ENCODE measurements at regions not wholly inside any gene's neighbourhood (a gene's known extent, or its start where the extent isn't known, plus 50 kb on each side); places are given as distances from the start of the nearest gene placed in this dataset.

DNA sequence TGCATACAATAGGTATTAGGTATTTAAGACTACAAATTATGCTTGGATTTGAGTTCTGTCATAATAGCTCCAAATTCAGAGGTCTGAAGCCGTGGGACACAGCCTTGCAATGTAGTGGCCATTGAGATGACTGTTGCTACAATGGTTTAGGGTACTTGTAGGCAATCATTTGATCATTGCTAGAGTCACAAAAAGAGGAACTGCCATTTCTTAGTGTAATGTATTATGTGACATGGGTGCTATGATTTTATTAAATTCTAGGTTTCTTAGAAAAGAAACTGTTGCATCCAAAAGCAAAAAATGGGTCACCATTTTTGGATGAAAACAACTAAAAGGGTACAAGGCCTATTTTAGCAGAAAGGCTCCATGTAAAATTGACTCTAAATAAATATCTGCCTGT is 129.9 kb upstream of the ZNF644 start:
- CTCF ChIA-PET, result interaction anchor here (5.8 kb wide), 1 partner anchor 14 kb away, joined by 26 read pairs; no protein-coding TSS in a partner anchor
- no peak for FAIRE-seq

DNA sequence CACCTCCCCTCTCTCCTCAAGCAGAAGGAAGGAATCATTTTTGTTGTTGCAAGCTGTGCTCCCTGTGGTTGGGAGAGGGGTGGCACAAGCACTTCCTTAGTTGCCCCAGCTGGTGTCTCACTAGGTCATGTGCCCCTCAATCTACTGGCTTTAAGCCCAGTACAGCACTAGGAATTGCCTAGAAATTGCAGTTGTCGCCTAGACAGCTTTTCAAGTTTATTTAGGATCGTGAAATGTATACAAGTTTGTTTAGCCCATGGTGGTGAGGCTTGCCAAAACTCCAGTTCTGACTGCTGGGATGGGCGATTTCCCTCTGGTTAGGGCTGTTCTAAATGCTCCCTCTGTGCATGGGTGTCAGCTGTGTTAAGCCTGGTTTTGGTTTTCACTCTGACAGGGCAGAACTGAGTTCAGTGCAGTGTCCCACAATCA is 126.8 kb upstream of the ZNF644 start:
- 2% methylated on average over 3 of the region's 3 CpGs for WGBS (ENCODE audit: insufficient coverage, insufficient replicate concordance, low lambda C conversion rate, missing lambda C conversion rate)
- no peak overlapping the region for H3K4me2 ChIP-seq (ENCODE audit: control insufficient read depth, insufficient read depth)
- in situ Hi-C loops (cut with MboI) (no loop called here), intact Hi-C loops (cut with micrococcal nuclease; ENCODE audit: unreplicated experiment) (no loop called here)
- no peak for DNase-seq (ENCODE audit: low read depth, low spot score)
- no peaks in the 10 kb centered on the region for H3K36me3 ChIP-seq (ENCODE audit: control insufficient read depth in 2 of 2, insufficient read depth in 2 of 2, low read length in 1 of 2)
- no peak overlapping the region for H3K4me3 ChIP-seq
- no peak overlapping the region for H3K9ac ChIP-seq (ENCODE audit: control insufficient read depth, insufficient read depth, low read length)
- H3K27ac ChIP-seq (ENCODE audit: control insufficient read depth, insufficient read depth), result no peak overlapping the region
- SMC1A ChIA-PET (ENCODE audit: uncharacterized antibody, unreplicated experiment), result no interaction called here
- BruUV-seq (replicated peaks), result no TSS peak
- H4K20me1 ChIP-seq (ENCODE audit: control insufficient read depth, insufficient read depth), result no peaks in the 10 kb centered on the region
- RAD21 ChIA-PET (ENCODE audit: unreplicated experiment), result no interaction called here
- POLR2A ChIA-PET, result no interaction called here
- no peak for ATAC-seq
- H3K9me3 ChIP-seq (replicated peaks; ENCODE audit: control insufficient read depth, insufficient read depth, low read length), result no peaks in the 10 kb centered on the region
- CTCF ChIA-PET, result interaction anchor here (0.7 to 1.3 kb wide), 4 partner anchors 10 to 121 kb away, joined by 3 to 5 read pairs (median 3); no protein-coding TSS in a partner anchor
- no peaks in the 10 kb centered on the region for H3K4me1 ChIP-seq (ENCODE audit: control insufficient read depth, insufficient read depth, low read length)
- no peaks in the 10 kb centered on the region for H3K27me3 ChIP-seq (replicated peaks in 1 of 2; ENCODE audit: control insufficient read depth in 2 of 2, insufficient read depth in 2 of 2, low read length in 1 of 2)
- no peaks in the 10 kb centered on the region for H3K79me2 ChIP-seq (ENCODE audit: control insufficient read depth, insufficient read depth, low read length)
- H2AFZ ChIP-seq (ENCODE audit: control insufficient read depth, low read depth, low read length), result no peak overlapping the region
- FAIRE-seq, result no peak
- TF ChIP-seq SPI1 (IDR thresholded peaks at IDR 0.05; ENCODE audit: borderline replicate concordance, insufficient read depth, low read depth, low read length) (no peak), IKZF2 (IDR thresholded peaks at IDR 0.05) (no peak), POLR2A (IDR thresholded peaks at IDR 0.05; ENCODE audit: low read depth, low read length) (no peak), ATF7 (IDR thresholded peaks at IDR 0.05; ENCODE audit: low read depth) (no peak), DPF2 (IDR thresholded peaks at IDR 0.05) (no peak), MEF2A (IDR thresholded peaks at IDR 0.05; ENCODE audit: insufficient read depth, low read depth, low read length) (no peak), CBX5 (IDR thresholded peaks at IDR 0.05; ENCODE audit: low read depth) (no peak), YY1 (IDR thresholded peaks at IDR 0.05; ENCODE audit: low read depth, low read length) (no peak)
- TF ChIP-seq, protein P1, sequence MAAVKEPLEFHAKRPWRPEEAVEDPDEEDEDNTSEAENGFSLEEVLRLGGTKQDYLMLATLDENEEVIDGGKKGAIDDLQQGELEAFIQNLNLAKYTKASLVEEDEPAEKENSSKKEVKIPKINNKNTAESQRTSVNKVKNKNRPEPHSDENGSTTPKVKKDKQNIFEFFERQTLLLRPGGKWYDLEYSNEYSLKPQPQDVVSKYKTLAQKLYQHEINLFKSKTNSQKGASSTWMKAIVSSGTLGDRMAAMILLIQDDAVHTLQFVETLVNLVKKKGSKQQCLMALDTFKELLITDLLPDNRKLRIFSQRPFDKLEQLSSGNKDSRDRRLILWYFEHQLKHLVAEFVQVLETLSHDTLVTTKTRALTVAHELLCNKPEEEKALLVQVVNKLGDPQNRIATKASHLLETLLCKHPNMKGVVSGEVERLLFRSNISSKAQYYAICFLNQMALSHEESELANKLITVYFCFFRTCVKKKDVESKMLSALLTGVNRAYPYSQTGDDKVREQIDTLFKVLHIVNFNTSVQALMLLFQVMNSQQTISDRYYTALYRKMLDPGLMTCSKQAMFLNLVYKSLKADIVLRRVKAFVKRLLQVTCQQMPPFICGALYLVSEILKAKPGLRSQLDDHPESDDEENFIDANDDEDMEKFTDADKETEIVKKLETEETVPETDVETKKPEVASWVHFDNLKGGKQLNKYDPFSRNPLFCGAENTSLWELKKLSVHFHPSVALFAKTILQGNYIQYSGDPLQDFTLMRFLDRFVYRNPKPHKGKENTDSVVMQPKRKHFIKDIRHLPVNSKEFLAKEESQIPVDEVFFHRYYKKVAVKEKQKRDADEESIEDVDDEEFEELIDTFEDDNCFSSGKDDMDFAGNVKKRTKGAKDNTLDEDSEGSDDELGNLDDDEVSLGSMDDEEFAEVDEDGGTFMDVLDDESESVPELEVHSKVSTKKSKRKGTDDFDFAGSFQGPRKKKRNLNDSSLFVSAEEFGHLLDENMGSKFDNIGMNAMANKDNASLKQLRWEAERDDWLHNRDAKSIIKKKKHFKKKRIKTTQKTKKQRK (IDR thresholded peaks at IDR 0.05; ENCODE audit: low read depth, low read length), result no peak
- TF ChIP-seq, protein P2, sequence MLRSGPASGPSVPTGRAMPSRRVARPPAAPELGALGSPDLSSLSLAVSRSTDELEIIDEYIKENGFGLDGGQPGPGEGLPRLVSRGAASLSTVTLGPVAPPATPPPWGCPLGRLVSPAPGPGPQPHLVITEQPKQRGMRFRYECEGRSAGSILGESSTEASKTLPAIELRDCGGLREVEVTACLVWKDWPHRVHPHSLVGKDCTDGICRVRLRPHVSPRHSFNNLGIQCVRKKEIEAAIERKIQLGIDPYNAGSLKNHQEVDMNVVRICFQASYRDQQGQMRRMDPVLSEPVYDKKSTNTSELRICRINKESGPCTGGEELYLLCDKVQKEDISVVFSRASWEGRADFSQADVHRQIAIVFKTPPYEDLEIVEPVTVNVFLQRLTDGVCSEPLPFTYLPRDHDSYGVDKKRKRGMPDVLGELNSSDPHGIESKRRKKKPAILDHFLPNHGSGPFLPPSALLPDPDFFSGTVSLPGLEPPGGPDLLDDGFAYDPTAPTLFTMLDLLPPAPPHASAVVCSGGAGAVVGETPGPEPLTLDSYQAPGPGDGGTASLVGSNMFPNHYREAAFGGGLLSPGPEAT (IDR thresholded peaks at IDR 0.05; ENCODE audit: low read depth), result no peak

More for the DNA sequence above, 129.9 kb upstream of the ZNF644 start:
- WGBS (ENCODE audit: insufficient coverage, insufficient replicate concordance, low lambda C conversion rate, missing lambda C conversion rate), result 0% methylated on average over 1 of the region's 1 CpG
- Histone ChIP-seq H3K27me3 (replicated peaks in 1 of 2; ENCODE audit: control insufficient read depth in 2 of 2, insufficient read depth in 2 of 2, low read length in 1 of 2) (no peaks in the 10 kb centered on the region; a peak in 2 of 4 replicates), H3K9ac (ENCODE audit: control insufficient read depth, insufficient read depth, low read length) (no peak overlapping the region), H3K9me3 (replicated peaks; ENCODE audit: control insufficient read depth, insufficient read depth, low read length) (no peaks in the 10 kb centered on the region), H3K79me2 (ENCODE audit: control insufficient read depth, insufficient read depth, low read length) (no peaks in the 10 kb centered on the region), H3K4me1 (ENCODE audit: control insufficient read depth, insufficient read depth, low read length) (no peaks in the 10 kb centered on the region), H3K36me3 (ENCODE audit: control insufficient read depth in 2 of 2, insufficient read depth in 2 of 2, low read length in 1 of 2) (no peaks in the 10 kb centered on the region), H2AFZ (ENCODE audit: control insufficient read depth, low read depth, low read length) (no peak overlapping the region), H4K20me1 (ENCODE audit: control insufficient read depth, insufficient read depth) (no peaks in the 10 kb centered on the region), H3K27ac (ENCODE audit: control insufficient read depth, insufficient read depth) (no peak overlapping the region), H3K4me2 (ENCODE audit: control insufficient read depth, insufficient read depth) (no peak overlapping the region), H3K4me3 (no peak overlapping the region)
- ChIA-PET SMC1A (ENCODE audit: uncharacterized antibody, unreplicated experiment) (no interaction called here), POLR2A (no interaction called here), RAD21 (ENCODE audit: unreplicated experiment) (interaction anchor here (0.6 kb wide), 1 partner anchor 562 kb away, joined by 3 read pairs; no protein-coding TSS in a partner anchor)
- intact Hi-C loops (cut with micrococcal nuclease; ENCODE audit: unreplicated experiment) (no loop called here), in situ Hi-C loops (cut with MboI) (loop anchor here (25.0 kb wide), 1 partner anchor 1039 kb away; no protein-coding TSS in a partner anchor)
- BruUV-seq (replicated peaks), result no TSS peak
- DNase-seq (ENCODE audit: low read depth, low spot score) (no peak), ATAC-seq (no peak)
- TF ChIP-seq SPI1 (IDR thresholded peaks at IDR 0.05; ENCODE audit: borderline replicate concordance, insufficient read depth, low read depth, low read length), result peak; percentile 42; the same call in 1 of the 2 replicates
- no peak for TF ChIP-seq PAX5 (IDR thresholded peaks at IDR 0.05; ENCODE audit: borderline replicate concordance, low read depth, low read length)
- TF ChIP-seq MEF2A (IDR thresholded peaks at IDR 0.05; ENCODE audit: insufficient read depth, low read depth, low read length), result no peak
- TF ChIP-seq, protein P3, sequence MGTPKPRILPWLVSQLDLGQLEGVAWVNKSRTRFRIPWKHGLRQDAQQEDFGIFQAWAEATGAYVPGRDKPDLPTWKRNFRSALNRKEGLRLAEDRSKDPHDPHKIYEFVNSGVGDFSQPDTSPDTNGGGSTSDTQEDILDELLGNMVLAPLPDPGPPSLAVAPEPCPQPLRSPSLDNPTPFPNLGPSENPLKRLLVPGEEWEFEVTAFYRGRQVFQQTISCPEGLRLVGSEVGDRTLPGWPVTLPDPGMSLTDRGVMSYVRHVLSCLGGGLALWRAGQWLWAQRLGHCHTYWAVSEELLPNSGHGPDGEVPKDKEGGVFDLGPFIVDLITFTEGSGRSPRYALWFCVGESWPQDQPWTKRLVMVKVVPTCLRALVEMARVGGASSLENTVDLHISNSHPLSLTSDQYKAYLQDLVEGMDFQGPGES (IDR thresholded peaks at IDR 0.05), result no peak
